ENCODE measurements at regions not wholly inside any gene's neighbourhood (a gene's known extent, or its start where the extent isn't known, plus 50 kb on each side); places are given as distances from the start of the nearest gene placed in this dataset.

- Histone ChIP-seq H3K18ac (ENCODE audit: extremely low read depth, low read length) (no peak overlapping the region), H3K9ac (replicated peaks in 1 of 4; ENCODE audit: extremely low read depth in 1 of 4, low read depth in 3 of 4, low read length in 3 of 4) (no peak overlapping the region), H3K14ac (ENCODE audit: insufficient read length) (no peak overlapping the region), H2AFZ (ENCODE audit: low read length) (no peak overlapping the region), H3K79me2 (ENCODE audit: control insufficient read depth in 1 of 2, insufficient read depth in 2 of 2, low read length in 2 of 2) (no peaks in the 10 kb centered on the region), H2BK12ac (ENCODE audit: low read depth, low read length) (no peak overlapping the region), H3K9me3 (ENCODE audit: insufficient read depth in 2 of 2, low read depth in 1 of 2, low read length in 1 of 2) (no peaks in the 10 kb centered on the region), H2AK5ac (ENCODE audit: low read depth, low read length) (no peak overlapping the region), H2BK120ac (replicated peaks; ENCODE audit: low read depth, low read length) (no peak overlapping the region), H3K23me2 (ENCODE audit: low read depth, low read length) (no peaks in the 10 kb centered on the region), H2BK20ac (ENCODE audit: low read length) (no peak overlapping the region), H3K56ac (replicated peaks; ENCODE audit: insufficient read length, low read depth, low read length) (no peak overlapping the region), H3K27me3 (replicated peaks in 1 of 4; ENCODE audit: control insufficient read depth in 3 of 4, extremely low read depth in 1 of 4, insufficient read depth in 3 of 4, low read length in 3 of 4) (no peaks in the 10 kb centered on the region), H3K4ac (replicated peaks; ENCODE audit: insufficient read length, low read depth, low read length) (no peak overlapping the region), H3K36me3 (ENCODE audit: control insufficient read depth in 2 of 4, insufficient read depth in 4 of 4, low read length in 3 of 4) (no peaks in the 10 kb centered on the region), H3K23ac (ENCODE audit: insufficient read length) (no peak overlapping the region), H2BK15ac (ENCODE audit: low read length) (no peak overlapping the region), H3K4me3 (ENCODE audit: extremely low read depth in 1 of 4, insufficient read depth in 2 of 4, low read depth in 3 of 4, low read length in 4 of 4) (no peak overlapping the region), H3K4me2 (ENCODE audit: insufficient read depth in 1 of 2, low read depth in 2 of 2, low read length in 2 of 2) (no peak overlapping the region), H4K20me1 (replicated peaks in 1 of 2; ENCODE audit: control insufficient read depth in 1 of 2, insufficient read depth in 2 of 2, low read length in 2 of 2) (no peaks in the 10 kb centered on the region), H4K91ac (replicated peaks; ENCODE audit: insufficient read length, low read length) (no peak overlapping the region), H3K27ac (ENCODE audit: low read depth, low read length) (no peak overlapping the region), H4K5ac (ENCODE audit: insufficient read length, low read depth, low read length) (no peak overlapping the region), H2BK5ac (ENCODE audit: low read depth, low read length) (no peak overlapping the region), H3K79me1 (ENCODE audit: low read depth, low read length) (no peaks in the 10 kb centered on the region), H3K4me1 (replicated peaks in 1 of 4; ENCODE audit: control insufficient read depth in 3 of 4, insufficient read depth in 4 of 4, low read length in 3 of 4) (no peaks in the 10 kb centered on the region), H4K8ac (ENCODE audit: extremely low read depth, insufficient read depth, low read length) (no peak overlapping the region)
- POLR2A ChIA-PET (ENCODE audit: partially characterized antibody) = no interaction called here
- FAIRE-seq (no peak), DNase-seq (ENCODE audit: low read depth in 1 of 2, low spot score in 2 of 2) (no peak)
- CTCF ChIA-PET (ENCODE audit: partially characterized antibody) = interaction anchor here (0.6 to 1.5 kb wide), 3 partner anchors 10 to 64 kb away, joined by 3 to 5 read pairs (median 3); no protein-coding TSS in a partner anchor
- 83% methylated on average over 3 of the region's 3 CpGs; no CpG with 5 or more reads in 1 of the 2 experiments for WGBS, 2 experiments (ENCODE audit: extremely low coverage in 1 of 2, insufficient coverage in 1 of 2, insufficient read length in 1 of 2, insufficient replicate concordance in 2 of 2, low coverage in 1 of 2, low lambda C conversion rate in 2 of 2, missing lambda C conversion rate in 1 of 2)
- TF ChIP-seq HDAC2 (IDR thresholded peaks at IDR 0.05; ENCODE audit: borderline replicate concordance in 1 of 2, low read depth in 2 of 2, low read length in 2 of 2) = no peak
- no peak for TF ChIP-seq POLR2A (IDR thresholded peaks at IDR 0.05; ENCODE audit: control extremely low read depth in 1 of 2, low read depth in 2 of 2, low read length in 2 of 2)
- no peak for TF ChIP-seq TAF1 (IDR thresholded peaks at IDR 0.05; ENCODE audit: low read depth, low read length)
- no peak for TF ChIP-seq SIX5 (IDR thresholded peaks at IDR 0.05; ENCODE audit: low read depth, low read length)
- TF ChIP-seq TBP (IDR thresholded peaks at IDR 0.05; ENCODE audit: low read depth, low read length) = no peak
- TF ChIP-seq TEAD4 (IDR thresholded peaks at IDR 0.05; ENCODE audit: low read depth, low read length) = no peak
- no peak for TF ChIP-seq RNF2 (IDR thresholded peaks at IDR 0.05; ENCODE audit: borderline replicate concordance, low read depth, low read length, missing control alignments, poor library complexity, severe bottlenecking)
- no peak for TF ChIP-seq CEBPB (IDR thresholded peaks at IDR 0.05; ENCODE audit: low read depth, low read length)
- TF ChIP-seq, protein P1, sequence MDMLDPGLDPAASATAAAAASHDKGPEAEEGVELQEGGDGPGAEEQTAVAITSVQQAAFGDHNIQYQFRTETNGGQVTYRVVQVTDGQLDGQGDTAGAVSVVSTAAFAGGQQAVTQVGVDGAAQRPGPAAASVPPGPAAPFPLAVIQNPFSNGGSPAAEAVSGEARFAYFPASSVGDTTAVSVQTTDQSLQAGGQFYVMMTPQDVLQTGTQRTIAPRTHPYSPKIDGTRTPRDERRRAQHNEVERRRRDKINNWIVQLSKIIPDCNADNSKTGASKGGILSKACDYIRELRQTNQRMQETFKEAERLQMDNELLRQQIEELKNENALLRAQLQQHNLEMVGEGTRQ (IDR thresholded peaks at IDR 0.05; ENCODE audit: low read length) = no peak
- TF ChIP-seq SIRT6 (IDR thresholded peaks at IDR 0.05; ENCODE audit: low read length) = no peak
- no peak for TF ChIP-seq CBX5 (IDR thresholded peaks at IDR 0.05; ENCODE audit: low read depth, low read length)
- no peak for TF ChIP-seq NANOG (IDR thresholded peaks at IDR 0.05; ENCODE audit: insufficient read depth, low read depth, low read length, poor library complexity, severe bottlenecking)
- no peak for TF ChIP-seq CHD2 (IDR thresholded peaks at IDR 0.05; ENCODE audit: low read length)
- TF ChIP-seq BRCA1 (IDR thresholded peaks at IDR 0.05; ENCODE audit: low read depth, low read length) = no peak
- TF ChIP-seq FOSL1 (IDR thresholded peaks at IDR 0.05; ENCODE audit: insufficient read depth, low read depth, low read length) = no peak
Measured at GRCh38 chr7:27418541-27418940, 175.9 kb downstream of the EVX1 start.
